HPDE6-E6E7 (cell line): ENCODE measurements at regions not wholly inside any gene's neighbourhood (a gene's known extent, or its start where the extent isn't known, plus 50 kb on each side); places are given as distances from the start of the nearest gene placed in this dataset.

Experiments used
- DNase-seq: peaks from one replicate; pipeline ENCODE4 v3.0.0; 2011; ENCODE audit warnings: missing footprints; ENCODE audit errors: extremely low spot score

GRCh38 chr9:79806086-79806485 lies 234.3 kb downstream of the TLE4 start:
- no peak for DNase-seq

DNA sequence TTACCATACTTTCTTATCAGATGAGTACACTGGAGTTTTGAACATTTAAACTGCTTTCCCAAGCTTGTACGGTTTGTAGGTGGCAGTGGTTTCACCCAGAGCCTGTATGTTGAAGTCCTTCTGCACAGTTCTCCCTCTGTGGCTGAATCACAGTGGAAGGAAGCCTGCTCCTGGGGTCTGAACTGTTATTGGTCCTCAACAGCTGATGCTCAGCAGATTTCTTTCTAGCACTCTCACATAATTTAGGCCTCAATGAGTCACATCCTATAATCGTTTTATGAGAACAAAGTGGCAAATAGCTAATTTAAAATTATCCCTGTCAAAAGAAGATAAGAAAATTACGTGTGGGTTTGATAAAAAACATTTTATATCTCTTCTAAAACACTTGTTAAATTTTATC lies 229.7 kb downstream of the TLE4 start:
- no peak for DNase-seq

- no peak for DNase-seq
Measured at GRCh38 chr9:79800578-79800977, 228.8 kb downstream of the TLE4 start.

GRCh38 chr9:79799691-79800335 lies 228.0 kb downstream of the TLE4 start:
- no peak for DNase-seq

- no peak for DNase-seq
Measured at GRCh38 chr9:79798450-79798849, 226.7 kb downstream of the TLE4 start.

GRCh38 chr9:79796411-79796810 lies 224.6 kb downstream of the TLE4 start:
- no peak for DNase-seq

- no peak for DNase-seq
Measured at GRCh38 chr9:79788662-79789061, 216.9 kb downstream of the TLE4 start.

DNA sequence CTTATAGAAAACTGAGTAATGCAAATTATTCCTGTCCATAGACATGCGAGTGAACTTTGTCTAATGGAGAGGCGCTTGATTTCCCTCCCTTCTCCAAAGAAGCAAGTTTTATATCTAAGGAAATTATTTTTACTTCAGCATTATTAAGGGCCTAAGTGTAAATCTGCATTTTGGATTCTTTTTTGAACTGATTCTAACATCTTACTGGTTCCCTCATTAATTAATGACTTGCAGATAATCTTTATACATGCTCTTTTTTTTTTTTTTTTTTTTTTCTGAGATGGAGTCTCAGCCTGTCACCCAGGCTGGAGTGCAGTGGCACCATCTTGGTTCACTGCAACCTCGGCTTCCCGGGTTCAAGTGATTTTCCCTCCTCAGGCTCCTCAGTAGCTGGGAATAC lies 209.5 kb downstream of the TLE4 start:
- no peak for DNase-seq

DNA sequence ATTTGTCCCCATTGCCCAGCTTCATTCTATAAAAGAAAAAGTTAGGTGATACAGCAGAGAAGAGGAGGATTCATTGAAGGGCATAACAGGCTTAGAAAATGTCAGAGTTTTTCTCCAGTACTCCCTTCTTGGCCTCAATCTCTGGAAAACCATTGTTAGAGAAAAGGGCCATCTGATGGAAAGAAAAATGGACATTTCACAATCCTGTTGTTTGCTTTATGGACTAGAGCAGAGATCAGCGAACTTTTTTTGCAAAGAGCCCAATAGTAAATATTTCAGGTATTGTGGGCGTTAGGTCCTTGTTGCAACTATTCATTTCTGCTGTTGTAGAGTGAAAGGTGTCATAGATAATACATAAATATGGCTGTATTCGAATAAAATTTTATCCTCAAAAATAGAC lies 208.8 kb downstream of the TLE4 start:
- no peak for DNase-seq

- DNase-seq = no peak
Measured at GRCh38 chr9:79779901-79780300, 208.1 kb downstream of the TLE4 start.

- no peak for DNase-seq
Measured at GRCh38 chr9:79778581-79778980, 206.8 kb downstream of the TLE4 start.

- peak; percentile 38 for DNase-seq
Measured at GRCh38 chr9:79776581-79776980, 204.8 kb downstream of the TLE4 start.
